ENCODE measurements at regions not wholly inside any gene's neighbourhood (a gene's known extent, or its start where the extent isn't known, plus 50 kb on each side); places are given as distances from the start of the nearest gene placed in this dataset.

DNA sequence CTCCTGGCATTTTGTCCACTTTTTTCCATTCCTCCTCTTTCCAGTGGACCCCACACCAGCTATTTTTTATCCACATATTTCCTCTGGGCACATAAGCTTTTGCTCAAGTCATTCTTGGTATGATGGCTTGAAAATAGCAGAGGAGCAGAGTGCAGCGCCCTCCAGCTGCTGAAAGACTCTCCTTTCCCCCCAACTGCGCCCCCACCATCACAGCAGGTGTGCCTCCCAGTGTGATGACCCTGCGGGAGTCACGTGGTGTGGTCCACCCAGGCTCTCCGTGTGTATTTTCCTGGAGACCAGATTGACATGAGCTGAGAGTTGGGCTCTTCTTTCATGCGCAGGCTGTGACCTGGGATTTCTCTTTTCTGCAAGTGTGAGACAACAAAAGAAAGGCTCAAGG lies 1241.6 kb downstream of the TBC1D22A start:
- Histone ChIP-seq H3K27me3 (ENCODE audit: control insufficient read depth in 2 of 2, insufficient read depth in 2 of 2, low read length in 2 of 2) (no peaks in the 10 kb centered on the region), H3K4me1 (ENCODE audit: control insufficient read depth in 2 of 2, insufficient read depth in 2 of 2, low read length in 2 of 2) (no peaks in the 10 kb centered on the region), H3K9me3 (ENCODE audit: control insufficient read depth in 2 of 2, low read length in 2 of 2) (no peaks in the 10 kb centered on the region), H3K4me3 (ENCODE audit: low read length in 2 of 2) (no peak overlapping the region), H3K27ac (ENCODE audit: low read depth in 2 of 2, low read length in 2 of 2) (no peak overlapping the region), H3K36me3 (ENCODE audit: control insufficient read depth in 2 of 2, insufficient read depth in 2 of 2, low read length in 2 of 2) (no peaks in the 10 kb centered on the region), H3K9ac (ENCODE audit: low read depth in 1 of 2, low read length in 2 of 2) (no peak overlapping the region)

DNA sequence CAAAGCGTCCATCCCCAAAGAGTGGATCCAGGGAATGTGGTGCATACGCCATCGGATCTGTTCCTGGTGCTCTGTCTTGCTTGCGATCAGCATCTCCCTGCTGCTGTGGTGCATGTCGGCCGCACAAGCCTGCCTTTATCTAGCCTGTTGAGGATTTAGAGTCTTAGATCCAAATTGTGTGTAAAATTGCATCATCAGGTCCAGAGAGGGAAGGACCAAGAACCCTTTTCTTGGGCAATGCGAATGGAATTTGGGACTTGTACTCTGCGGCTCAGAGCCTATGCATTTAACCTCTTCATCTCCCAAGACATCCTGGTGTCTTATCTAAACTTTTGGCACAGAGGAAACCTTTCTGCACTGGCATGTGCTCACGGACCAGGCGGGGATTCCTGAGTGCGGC lies 1238.7 kb downstream of the TBC1D22A start:
- no peaks in the 10 kb centered on the region for H3K36me3 ChIP-seq (ENCODE audit: control insufficient read depth in 2 of 2, insufficient read depth in 2 of 2, low read length in 2 of 2)
- no peak overlapping the region for H3K4me3 ChIP-seq (ENCODE audit: low read length in 2 of 2)
- H3K9ac ChIP-seq (ENCODE audit: low read depth in 1 of 2, low read length in 2 of 2), result no peak overlapping the region
- no peaks in the 10 kb centered on the region for H3K27me3 ChIP-seq (ENCODE audit: control insufficient read depth in 2 of 2, insufficient read depth in 2 of 2, low read length in 2 of 2)
- no peaks in the 10 kb centered on the region for H3K4me1 ChIP-seq (ENCODE audit: control insufficient read depth in 2 of 2, insufficient read depth in 2 of 2, low read length in 2 of 2)
- no peaks in the 10 kb centered on the region for H3K9me3 ChIP-seq (ENCODE audit: control insufficient read depth in 2 of 2, low read length in 2 of 2)
- H3K27ac ChIP-seq (ENCODE audit: low read depth in 2 of 2, low read length in 2 of 2), result no peak overlapping the region

- H3K9me3 ChIP-seq (ENCODE audit: control insufficient read depth in 2 of 2, low read length in 2 of 2), result no peaks in the 10 kb centered on the region
- H3K4me3 ChIP-seq (ENCODE audit: low read length in 2 of 2), result no peak overlapping the region
- H3K36me3 ChIP-seq (ENCODE audit: control insufficient read depth in 2 of 2, insufficient read depth in 2 of 2, low read length in 2 of 2), result no peaks in the 10 kb centered on the region
- no peak overlapping the region for H3K9ac ChIP-seq (ENCODE audit: low read depth in 1 of 2, low read length in 2 of 2)
- no peaks in the 10 kb centered on the region for H3K27me3 ChIP-seq (ENCODE audit: control insufficient read depth in 2 of 2, insufficient read depth in 2 of 2, low read length in 2 of 2)
- no peak overlapping the region for H3K27ac ChIP-seq (ENCODE audit: low read depth in 2 of 2, low read length in 2 of 2)
- H3K4me1 ChIP-seq (ENCODE audit: control insufficient read depth in 2 of 2, insufficient read depth in 2 of 2, low read length in 2 of 2), result no peaks in the 10 kb centered on the region
Measured at GRCh38 chr22:47997612-47998011, 1235.2 kb downstream of the TBC1D22A start.

DNA sequence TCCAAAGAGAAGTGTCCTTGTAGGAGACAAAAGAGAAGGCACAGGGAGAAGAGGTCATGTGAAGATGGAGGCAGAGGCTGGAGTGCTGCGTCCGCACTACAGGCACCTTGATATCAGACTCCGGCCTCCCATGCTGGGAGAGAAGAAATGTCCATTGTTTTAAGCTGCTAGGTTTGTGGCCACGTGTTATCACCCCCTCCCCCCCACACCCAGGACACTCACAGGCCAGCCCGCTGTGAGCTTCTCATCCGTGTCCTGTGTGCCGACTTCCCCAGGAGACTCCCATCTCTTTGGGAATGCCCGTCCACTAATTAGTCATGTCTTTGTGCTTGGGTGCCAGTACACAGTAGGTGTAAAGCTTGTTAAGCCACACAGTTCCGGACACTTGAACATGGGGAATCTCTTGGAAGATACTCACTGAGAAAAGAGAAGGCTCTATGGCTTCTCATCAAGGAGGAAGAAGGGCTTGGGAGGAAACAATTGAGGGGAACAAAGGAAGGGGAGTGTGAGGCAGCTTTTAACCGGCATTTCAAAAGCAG lies 1234.7 kb downstream of the TBC1D22A start:
- no peaks in the 10 kb centered on the region for H3K27me3 ChIP-seq (ENCODE audit: control insufficient read depth in 2 of 2, insufficient read depth in 2 of 2, low read length in 2 of 2)
- no peaks in the 10 kb centered on the region for H3K9me3 ChIP-seq (ENCODE audit: control insufficient read depth in 2 of 2, low read length in 2 of 2)
- H3K27ac ChIP-seq (ENCODE audit: low read depth in 2 of 2, low read length in 2 of 2), result no peak overlapping the region
- H3K4me3 ChIP-seq (ENCODE audit: low read length in 2 of 2), result no peak overlapping the region
- H3K4me1 ChIP-seq (ENCODE audit: control insufficient read depth in 2 of 2, insufficient read depth in 2 of 2, low read length in 2 of 2), result no peaks in the 10 kb centered on the region
- H3K36me3 ChIP-seq (ENCODE audit: control insufficient read depth in 2 of 2, insufficient read depth in 2 of 2, low read length in 2 of 2), result no peaks in the 10 kb centered on the region
- H3K9ac ChIP-seq (ENCODE audit: low read depth in 1 of 2, low read length in 2 of 2), result no peak overlapping the region

DNA sequence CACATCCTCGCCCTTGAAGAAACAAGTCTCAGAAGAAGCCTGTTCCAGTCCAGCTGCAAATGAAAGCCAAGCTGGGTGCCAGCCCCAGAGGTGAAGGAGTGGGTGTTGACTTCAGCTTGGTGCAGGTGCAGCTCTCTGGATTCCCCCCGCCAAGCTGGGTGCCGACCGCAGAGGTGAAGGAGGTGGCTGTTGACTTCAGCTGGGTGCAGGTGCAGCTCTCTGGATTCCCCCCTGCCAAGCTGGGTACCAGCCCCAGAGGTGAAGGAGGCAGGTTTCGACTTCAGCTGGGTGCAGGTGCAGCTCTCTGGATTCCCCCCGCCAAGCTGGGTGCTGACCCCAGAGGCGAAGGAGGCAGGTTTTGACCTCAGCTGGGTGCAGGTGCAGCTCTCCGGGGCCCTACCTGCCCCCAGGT lies 1234.0 kb downstream of the TBC1D22A start:
- Histone ChIP-seq H3K27ac (ENCODE audit: low read depth in 2 of 2, low read length in 2 of 2) (no peak overlapping the region), H3K36me3 (ENCODE audit: control insufficient read depth in 2 of 2, insufficient read depth in 2 of 2, low read length in 2 of 2) (no peaks in the 10 kb centered on the region), H3K9ac (ENCODE audit: low read depth in 1 of 2, low read length in 2 of 2) (no peak overlapping the region)

GRCh38 chr22:47995718-47996117 lies 1233.3 kb downstream of the TBC1D22A start:
- H3K27me3 ChIP-seq (ENCODE audit: control insufficient read depth in 2 of 2, insufficient read depth in 2 of 2, low read length in 2 of 2), result no peaks in the 10 kb centered on the region
- H3K4me1 ChIP-seq (ENCODE audit: control insufficient read depth in 2 of 2, insufficient read depth in 2 of 2, low read length in 2 of 2), result no peaks in the 10 kb centered on the region
- no peak overlapping the region for H3K4me3 ChIP-seq (ENCODE audit: low read length in 2 of 2)
- H3K36me3 ChIP-seq (ENCODE audit: control insufficient read depth in 2 of 2, insufficient read depth in 2 of 2, low read length in 2 of 2), result no peaks in the 10 kb centered on the region
- no peak overlapping the region for H3K9ac ChIP-seq (ENCODE audit: low read depth in 1 of 2, low read length in 2 of 2)
- no peaks in the 10 kb centered on the region for H3K9me3 ChIP-seq (ENCODE audit: control insufficient read depth in 2 of 2, low read length in 2 of 2)
- H3K27ac ChIP-seq (ENCODE audit: low read depth in 2 of 2, low read length in 2 of 2), result no peak overlapping the region

More for the DNA sequence above, 1234.0 kb downstream of the TBC1D22A start:
- no peaks in the 10 kb centered on the region for H3K4me1 ChIP-seq (ENCODE audit: control insufficient read depth in 2 of 2, insufficient read depth in 2 of 2, low read length in 2 of 2)
- H3K4me3 ChIP-seq (ENCODE audit: low read length in 2 of 2), result no peak overlapping the region
- H3K27me3 ChIP-seq (ENCODE audit: control insufficient read depth in 2 of 2, insufficient read depth in 2 of 2, low read length in 2 of 2), result no peaks in the 10 kb centered on the region
- H3K9me3 ChIP-seq (ENCODE audit: control insufficient read depth in 2 of 2, low read length in 2 of 2), result no peaks in the 10 kb centered on the region

- H3K9me3 ChIP-seq (ENCODE audit: control insufficient read depth in 2 of 2, low read length in 2 of 2), result no peaks in the 10 kb centered on the region
- H3K9ac ChIP-seq (ENCODE audit: low read depth in 1 of 2, low read length in 2 of 2), result no peak overlapping the region
- H3K27me3 ChIP-seq (ENCODE audit: control insufficient read depth in 2 of 2, insufficient read depth in 2 of 2, low read length in 2 of 2), result no peaks in the 10 kb centered on the region
- no peaks in the 10 kb centered on the region for H3K4me1 ChIP-seq (ENCODE audit: control insufficient read depth in 2 of 2, insufficient read depth in 2 of 2, low read length in 2 of 2)
- H3K4me3 ChIP-seq (ENCODE audit: low read length in 2 of 2), result no peak overlapping the region
- H3K36me3 ChIP-seq (ENCODE audit: control insufficient read depth in 2 of 2, insufficient read depth in 2 of 2, low read length in 2 of 2), result no peaks in the 10 kb centered on the region
- no peak overlapping the region for H3K27ac ChIP-seq (ENCODE audit: low read depth in 2 of 2, low read length in 2 of 2)
Measured at GRCh38 chr22:47995264-47995627, 1232.8 kb downstream of the TBC1D22A start.

GRCh38 chr22:47994601-47995263 lies 1232.3 kb downstream of the TBC1D22A start:
- no peak overlapping the region for H3K9ac ChIP-seq (ENCODE audit: low read depth in 1 of 2, low read length in 2 of 2)
- no peaks in the 10 kb centered on the region for H3K27me3 ChIP-seq (ENCODE audit: control insufficient read depth in 2 of 2, insufficient read depth in 2 of 2, low read length in 2 of 2)
- no peaks in the 10 kb centered on the region for H3K36me3 ChIP-seq (ENCODE audit: control insufficient read depth in 2 of 2, insufficient read depth in 2 of 2, low read length in 2 of 2)
- no peaks in the 10 kb centered on the region for H3K9me3 ChIP-seq (ENCODE audit: control insufficient read depth in 2 of 2, low read length in 2 of 2)
- H3K4me3 ChIP-seq (ENCODE audit: low read length in 2 of 2), result no peak overlapping the region
- H3K4me1 ChIP-seq (ENCODE audit: control insufficient read depth in 2 of 2, insufficient read depth in 2 of 2, low read length in 2 of 2), result no peaks in the 10 kb centered on the region
- H3K27ac ChIP-seq (ENCODE audit: low read depth in 2 of 2, low read length in 2 of 2), result no peak overlapping the region

GRCh38 chr22:47994045-47994444 lies 1231.6 kb downstream of the TBC1D22A start:
- H3K9ac ChIP-seq (ENCODE audit: low read depth in 1 of 2, low read length in 2 of 2), result no peak overlapping the region
- no peaks in the 10 kb centered on the region for H3K36me3 ChIP-seq (ENCODE audit: control insufficient read depth in 2 of 2, insufficient read depth in 2 of 2, low read length in 2 of 2)
- H3K4me3 ChIP-seq (ENCODE audit: low read length in 2 of 2), result no peak overlapping the region
- no peaks in the 10 kb centered on the region for H3K27me3 ChIP-seq (ENCODE audit: control insufficient read depth in 2 of 2, insufficient read depth in 2 of 2, low read length in 2 of 2)
- no peak overlapping the region for H3K27ac ChIP-seq (ENCODE audit: low read depth in 2 of 2, low read length in 2 of 2)
- H3K4me1 ChIP-seq (ENCODE audit: control insufficient read depth in 2 of 2, insufficient read depth in 2 of 2, low read length in 2 of 2), result no peaks in the 10 kb centered on the region
- H3K9me3 ChIP-seq (ENCODE audit: control insufficient read depth in 2 of 2, low read length in 2 of 2), result no peaks in the 10 kb centered on the region

- Histone ChIP-seq H3K36me3 (ENCODE audit: control insufficient read depth in 2 of 2, insufficient read depth in 2 of 2, low read length in 2 of 2) (no peaks in the 10 kb centered on the region), H3K9me3 (ENCODE audit: control insufficient read depth in 2 of 2, low read length in 2 of 2) (peaks cover 0 to 2% of the 10 kb centered on the region in 2 donors), H3K27ac (ENCODE audit: low read depth in 2 of 2, low read length in 2 of 2) (no peak overlapping the region), H3K27me3 (ENCODE audit: control insufficient read depth in 2 of 2, insufficient read depth in 2 of 2, low read length in 2 of 2) (no peaks in the 10 kb centered on the region), H3K4me1 (ENCODE audit: control insufficient read depth in 2 of 2, insufficient read depth in 2 of 2, low read length in 2 of 2) (peaks cover 0 to 4% of the 10 kb centered on the region in 2 donors), H3K9ac (ENCODE audit: low read depth in 1 of 2, low read length in 2 of 2) (no peak overlapping the region), H3K4me3 (ENCODE audit: low read length in 2 of 2) (no peak overlapping the region)
Measured at GRCh38 chr22:47990481-47990880, 1228.0 kb downstream of the TBC1D22A start.
